ENCODE measurements at regions not wholly inside any gene's neighbourhood (a gene's known extent, or its start where the extent isn't known, plus 50 kb on each side); places are given as distances from the start of the nearest gene placed in this dataset.

DNA sequence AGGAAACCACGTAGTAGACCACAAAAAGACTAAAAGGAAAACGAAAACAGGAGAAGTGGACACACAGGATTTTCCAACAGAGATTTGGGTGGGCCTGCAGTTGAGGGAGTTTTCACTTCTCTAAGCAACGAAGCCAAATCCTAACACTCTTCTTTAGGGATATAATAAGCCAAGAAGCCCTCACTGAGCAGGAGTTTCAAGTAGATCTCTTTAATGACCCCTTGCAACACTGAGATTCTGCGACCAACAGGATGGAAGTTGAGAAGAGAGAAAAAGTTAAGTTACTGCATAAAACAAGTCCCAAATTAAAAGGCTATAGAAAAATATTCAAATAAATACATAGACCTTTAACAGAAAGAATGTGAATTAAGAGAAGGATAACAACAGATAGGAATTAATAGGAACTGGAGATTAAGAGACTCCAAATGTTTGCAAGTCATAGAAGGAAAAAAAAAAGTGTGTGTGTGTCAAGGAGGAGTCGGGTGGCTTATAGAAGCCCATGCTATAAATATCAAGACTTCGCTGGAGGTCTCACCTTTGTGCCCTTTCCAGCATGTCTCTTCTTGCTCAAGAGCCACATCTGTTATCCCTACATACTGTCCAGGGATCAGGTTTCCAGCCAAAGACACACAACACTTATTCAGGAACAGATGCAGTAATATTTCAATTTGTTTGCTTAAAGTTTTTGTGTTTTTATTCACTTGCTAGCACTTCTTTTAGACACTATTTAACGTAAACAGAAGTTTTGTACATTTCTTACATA lies 69.4 kb upstream of the ARHGAP28 start:
- no peak overlapping the region for H3K4me2 ChIP-seq (ENCODE audit: low read depth, low read length)
- 9% methylated on average over 7 of the region's 7 CpGs for WGBS (ENCODE audit: low lambda C conversion rate)
- in situ Hi-C loops (cut with HindIII; ENCODE audit: extremely low pct_ligation_motif_present, low pct_unique_long_range_greater_than_20kb), result no loop called here
- H3K79me2 ChIP-seq (ENCODE audit: insufficient read depth, low read length), result no peaks in the 10 kb centered on the region
- intact Hi-C loops (cut with micrococcal nuclease; ENCODE audit: unreplicated experiment), result loop anchor here (10.0 kb wide), 1 partner anchor 55 kb away; no protein-coding TSS in a partner anchor
- no peak for ATAC-seq
- H3K4me1 ChIP-seq (ENCODE audit: insufficient read depth, low read length), result no peaks in the 10 kb centered on the region
- BruUV-seq (replicated peaks), result no TSS peak
- H3K4me3 ChIP-seq (replicated peaks in 1 of 3; ENCODE audit: insufficient read depth in 1 of 3, low read depth in 2 of 3, low read length in 3 of 3), result no peak overlapping the region
- no peak for DNase-seq (ENCODE audit: low spot score)
- H3K36me3 ChIP-seq (replicated peaks in 1 of 2; ENCODE audit: control insufficient read depth in 1 of 2, insufficient read depth in 2 of 2, low read length in 2 of 2), result no peaks in the 10 kb centered on the region
- no peak overlapping the region for H3K27ac ChIP-seq (ENCODE audit: extremely low read length, insufficient read depth, low read length)
- H3K9ac ChIP-seq (ENCODE audit: insufficient read depth, low read depth, low read length), result no peak overlapping the region
- peaks cover 0 to 8% of the 10 kb centered on the region in 2 experiments; a peak in 1 of 5 replicates for H3K27me3 ChIP-seq (ENCODE audit: control insufficient read depth in 1 of 2, insufficient read depth in 2 of 2, low read length in 2 of 2)
- POLR2A ChIA-PET, result no interaction called here
- H2AFZ ChIP-seq (ENCODE audit: low read length), result no peak overlapping the region
- H4K20me1 ChIP-seq (ENCODE audit: insufficient read depth, low read length), result no peaks in the 10 kb centered on the region
- no peaks in the 10 kb centered on the region for H3K9me3 ChIP-seq (ENCODE audit: low read length)
- TF ChIP-seq, protein P1, sequence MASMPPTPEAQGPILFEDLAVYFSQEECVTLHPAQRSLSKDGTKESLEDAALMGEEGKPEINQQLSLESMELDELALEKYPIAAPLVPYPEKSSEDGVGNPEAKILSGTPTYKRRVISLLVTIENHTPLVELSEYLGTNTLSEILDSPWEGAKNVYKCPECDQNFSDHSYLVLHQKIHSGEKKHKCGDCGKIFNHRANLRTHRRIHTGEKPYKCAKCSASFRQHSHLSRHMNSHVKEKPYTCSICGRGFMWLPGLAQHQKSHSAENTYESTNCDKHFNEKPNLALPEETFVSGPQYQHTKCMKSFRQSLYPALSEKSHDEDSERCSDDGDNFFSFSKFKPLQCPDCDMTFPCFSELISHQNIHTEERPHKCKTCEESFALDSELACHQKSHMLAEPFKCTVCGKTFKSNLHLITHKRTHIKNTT (CRISPR knock-in tag; IDR thresholded peaks at IDR 0.05), result no peak
- TF ChIP-seq, protein P2, sequence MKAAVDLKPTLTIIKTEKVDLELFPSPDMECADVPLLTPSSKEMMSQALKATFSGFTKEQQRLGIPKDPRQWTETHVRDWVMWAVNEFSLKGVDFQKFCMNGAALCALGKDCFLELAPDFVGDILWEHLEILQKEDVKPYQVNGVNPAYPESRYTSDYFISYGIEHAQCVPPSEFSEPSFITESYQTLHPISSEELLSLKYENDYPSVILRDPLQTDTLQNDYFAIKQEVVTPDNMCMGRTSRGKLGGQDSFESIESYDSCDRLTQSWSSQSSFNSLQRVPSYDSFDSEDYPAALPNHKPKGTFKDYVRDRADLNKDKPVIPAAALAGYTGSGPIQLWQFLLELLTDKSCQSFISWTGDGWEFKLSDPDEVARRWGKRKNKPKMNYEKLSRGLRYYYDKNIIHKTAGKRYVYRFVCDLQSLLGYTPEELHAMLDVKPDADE (CRISPR knock-in tag; IDR thresholded peaks at IDR 0.05), result no peak
- TF ChIP-seq HDAC1 (CRISPR knock-in tag; IDR thresholded peaks at IDR 0.05) (no peak), RBM22 (optimal IDR thresholded peaks at IDR 0.05; ENCODE audit: low read length) (no peak), SETDB1 (CRISPR knock-in tag; IDR thresholded peaks at IDR 0.05; ENCODE audit: borderline replicate concordance) (no peak)
- TF ChIP-seq, protein P3, sequence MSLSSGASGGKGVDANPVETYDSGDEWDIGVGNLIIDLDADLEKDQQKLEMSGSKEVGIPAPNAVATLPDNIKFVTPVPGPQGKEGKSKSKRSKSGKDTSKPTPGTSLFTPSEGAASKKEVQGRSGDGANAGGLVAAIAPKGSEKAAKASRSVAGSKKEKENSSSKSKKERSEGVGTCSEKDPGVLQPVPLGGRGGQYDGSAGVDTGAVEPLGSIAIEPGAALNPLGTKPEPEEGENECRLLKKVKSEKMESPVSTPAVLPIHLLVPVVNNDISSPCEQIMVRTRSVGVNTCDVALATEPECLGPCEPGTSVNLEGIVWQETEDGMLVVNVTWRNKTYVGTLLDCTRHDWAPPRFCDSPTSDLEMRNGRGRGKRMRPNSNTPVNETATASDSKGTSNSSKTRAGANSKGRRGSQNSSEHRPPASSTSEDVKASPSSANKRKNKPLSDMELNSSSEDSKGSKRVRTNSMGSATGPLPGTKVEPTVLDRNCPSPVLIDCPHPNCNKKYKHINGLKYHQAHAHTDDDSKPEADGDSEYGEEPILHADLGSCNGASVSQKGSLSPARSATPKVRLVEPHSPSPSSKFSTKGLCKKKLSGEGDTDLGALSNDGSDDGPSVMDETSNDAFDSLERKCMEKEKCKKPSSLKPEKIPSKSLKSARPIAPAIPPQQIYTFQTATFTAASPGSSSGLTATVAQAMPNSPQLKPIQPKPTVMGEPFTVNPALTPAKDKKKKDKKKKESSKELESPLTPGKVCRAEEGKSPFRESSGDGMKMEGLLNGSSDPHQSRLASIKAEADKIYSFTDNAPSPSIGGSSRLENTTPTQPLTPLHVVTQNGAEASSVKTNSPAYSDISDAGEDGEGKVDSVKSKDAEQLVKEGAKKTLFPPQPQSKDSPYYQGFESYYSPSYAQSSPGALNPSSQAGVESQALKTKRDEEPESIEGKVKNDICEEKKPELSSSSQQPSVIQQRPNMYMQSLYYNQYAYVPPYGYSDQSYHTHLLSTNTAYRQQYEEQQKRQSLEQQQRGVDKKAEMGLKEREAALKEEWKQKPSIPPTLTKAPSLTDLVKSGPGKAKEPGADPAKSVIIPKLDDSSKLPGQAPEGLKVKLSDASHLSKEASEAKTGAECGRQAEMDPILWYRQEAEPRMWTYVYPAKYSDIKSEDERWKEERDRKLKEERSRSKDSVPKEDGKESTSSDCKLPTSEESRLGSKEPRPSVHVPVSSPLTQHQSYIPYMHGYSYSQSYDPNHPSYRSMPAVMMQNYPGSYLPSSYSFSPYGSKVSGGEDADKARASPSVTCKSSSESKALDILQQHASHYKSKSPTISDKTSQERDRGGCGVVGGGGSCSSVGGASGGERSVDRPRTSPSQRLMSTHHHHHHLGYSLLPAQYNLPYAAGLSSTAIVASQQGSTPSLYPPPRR (CRISPR knock-in tag; IDR thresholded peaks at IDR 0.05; ENCODE audit: borderline replicate concordance), result no peak
- FAIRE-seq, result no peak
- CTCF ChIA-PET (ENCODE audit: low intra/inter-chr PET ratio, low total read pairs), result no interaction called here
